MM.1S (cell line): ENCODE measurements at regions not wholly inside any gene's neighbourhood (a gene's known extent, or its start where the extent isn't known, plus 50 kb on each side); places are given as distances from the start of the nearest gene placed in this dataset.

Source experiments
- CTCF ChIP-seq: fragments of 300-600 bp; sonication (generic); IDR thresholded peaks from 2 replicates; pipeline ENCODE4 v1.5.1; 2016; ENCODE audit warnings: antibody characterized with exemption, low read length, mixed read lengths
- EZH2 ChIP-seq: fragments of 300-600 bp; sonication (generic); optimal IDR thresholded peaks from 2 replicates; pipeline ENCODE3; 2017; ENCODE audit warnings: low read depth, mild to moderate bottlenecking, antibody characterized with exemption, low read length, mixed read lengths

- no peak for TF ChIP-seq CTCF
- TF ChIP-seq EZH2, result no peak
These were observed 173.0 kb downstream of the HINT1 start for GRCh38 chr5:130992095-130992494.
